Islet precursor cell (in vitro differentiated cells): ENCODE measurements at regions not wholly inside any gene's neighbourhood (a gene's known extent, or its start where the extent isn't known, plus 50 kb on each side); places are given as distances from the start of the nearest gene placed in this dataset.
"Not testable (repeated sequence)": the region's sequence is repeated elsewhere in the genome, so short reads cannot be mapped to it uniquely, and the experiment has no call there.

Experiments
- DNase-seq: peaks from one replicate; pipeline ENCODE4 v3.0.0-alpha.2; 2018

DNA sequence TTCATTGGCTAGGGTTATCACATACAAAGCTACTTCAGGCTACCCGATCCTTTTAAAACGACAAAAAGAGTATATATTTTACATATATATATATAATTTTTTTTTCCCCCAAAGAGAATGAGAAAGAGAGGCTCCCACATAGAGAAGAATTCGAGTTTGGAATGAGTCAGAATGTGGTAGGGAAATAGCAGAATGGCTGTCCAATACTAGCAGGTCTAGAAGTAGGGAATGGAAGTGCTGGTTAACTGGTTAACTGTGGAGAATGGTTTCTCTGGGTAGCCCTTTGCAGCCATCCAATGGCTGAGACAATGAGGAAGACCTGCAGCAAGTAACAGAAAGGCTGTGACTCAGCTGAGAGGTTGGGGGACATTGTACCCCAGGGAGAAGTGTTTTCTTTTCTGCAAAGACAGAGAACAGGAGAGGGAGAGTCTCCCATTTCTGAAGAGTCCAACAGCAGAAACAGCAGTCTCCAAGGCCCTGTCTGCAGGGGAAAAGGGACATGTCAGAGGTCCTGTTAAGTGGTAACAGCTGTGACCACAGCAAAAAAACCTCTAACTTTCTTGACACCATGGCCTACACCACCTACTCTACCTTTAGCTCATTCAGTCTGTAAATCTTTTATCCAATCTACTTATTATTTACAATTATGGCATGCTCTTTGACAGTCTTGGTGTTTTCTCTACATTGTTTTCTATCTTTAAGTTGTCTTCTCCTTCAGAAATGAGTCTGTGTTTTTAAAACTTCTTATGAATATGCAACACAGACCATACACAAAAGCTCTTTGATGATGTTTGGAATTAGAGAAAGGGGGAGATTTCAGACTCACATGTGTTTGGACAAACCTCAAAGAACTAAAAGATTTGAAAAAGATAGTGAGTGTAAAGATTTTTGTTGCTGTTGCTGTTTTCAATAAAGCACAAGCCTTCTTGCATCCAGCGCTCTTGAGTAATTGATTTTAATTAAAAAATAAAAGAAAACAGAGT is 116.1 kb upstream of the SLC7A14 start:
- DNase-seq, result no peak

DNA sequence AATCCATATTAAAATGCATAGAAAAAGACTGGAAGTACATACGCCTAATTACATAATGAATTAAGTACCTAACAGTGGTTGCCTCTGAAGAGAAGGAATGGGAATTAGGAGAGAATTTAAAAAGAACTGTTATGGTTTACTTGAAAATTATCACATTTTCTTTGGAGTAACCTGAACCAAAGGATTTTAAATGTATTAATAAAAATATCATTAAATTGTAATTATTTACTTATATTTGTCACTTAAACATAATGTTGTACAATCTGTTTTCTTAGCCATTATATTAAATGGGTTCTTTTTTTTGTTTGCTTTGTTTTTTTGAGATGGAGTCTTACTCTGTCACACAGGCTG is 114.2 kb upstream of the SLC7A14 start:
- no peak for DNase-seq

DNA sequence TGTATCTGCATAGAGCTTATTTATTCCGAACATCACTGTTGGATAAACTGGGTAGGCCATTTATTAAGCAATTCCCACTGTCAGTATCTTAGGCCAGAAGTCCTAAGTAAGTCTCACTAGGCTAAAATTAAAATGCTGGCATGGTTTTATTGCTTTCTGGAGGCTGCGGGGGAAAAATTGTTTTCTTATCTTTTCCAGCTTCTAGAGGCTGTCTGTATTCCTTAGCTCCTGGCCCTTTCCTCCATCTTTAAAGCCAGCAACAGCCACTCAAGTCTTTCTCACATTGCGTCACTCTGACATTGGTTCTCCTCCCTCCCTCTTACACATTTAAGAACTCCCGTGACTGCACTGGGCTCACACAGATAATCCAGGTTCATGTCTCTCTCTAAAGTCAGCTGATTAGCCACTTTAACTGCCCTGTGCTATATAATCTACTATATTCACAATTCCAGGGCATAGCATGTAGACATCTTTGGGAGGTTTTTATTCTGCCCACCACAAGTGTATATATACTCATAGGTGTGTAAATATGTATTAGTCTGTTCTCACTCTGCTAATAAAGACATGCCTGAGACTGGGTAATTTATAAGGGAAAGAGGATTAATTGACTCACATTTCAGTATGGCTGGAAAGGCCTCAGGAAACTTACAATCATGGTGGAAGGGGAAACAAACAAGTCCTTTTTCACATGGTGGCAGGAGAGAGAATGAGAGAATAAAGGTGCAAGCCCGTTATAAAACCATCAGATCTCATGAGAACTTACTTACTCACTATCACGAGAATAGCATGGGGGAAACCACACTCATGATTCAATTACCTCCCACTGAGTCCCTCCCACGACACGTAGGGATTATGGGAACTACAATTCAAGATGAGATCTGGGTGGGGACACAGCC is 113.5 kb upstream of the SLC7A14 start:
- DNase-seq, result no peak

DNA sequence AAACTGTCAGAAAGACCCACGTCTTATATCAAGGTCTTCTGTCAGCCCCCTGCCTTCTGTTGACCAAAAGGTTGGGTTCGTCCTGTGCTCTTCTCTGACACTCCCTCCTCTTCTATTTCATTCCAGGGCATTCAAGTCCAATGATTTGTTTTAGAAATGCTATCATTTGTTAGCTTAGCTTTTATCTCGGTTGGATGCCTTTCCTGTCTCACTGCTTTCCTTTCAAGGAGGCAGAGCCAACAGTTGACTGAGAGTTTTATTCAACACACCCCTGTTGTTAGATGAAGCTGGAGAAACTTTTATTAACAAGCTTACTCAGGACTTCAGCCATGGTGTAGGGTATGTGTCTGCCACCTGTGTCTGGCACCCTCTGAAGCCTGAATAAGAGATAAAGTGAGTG is 112.0 kb upstream of the SLC7A14 start:
- no peak for DNase-seq

DNA sequence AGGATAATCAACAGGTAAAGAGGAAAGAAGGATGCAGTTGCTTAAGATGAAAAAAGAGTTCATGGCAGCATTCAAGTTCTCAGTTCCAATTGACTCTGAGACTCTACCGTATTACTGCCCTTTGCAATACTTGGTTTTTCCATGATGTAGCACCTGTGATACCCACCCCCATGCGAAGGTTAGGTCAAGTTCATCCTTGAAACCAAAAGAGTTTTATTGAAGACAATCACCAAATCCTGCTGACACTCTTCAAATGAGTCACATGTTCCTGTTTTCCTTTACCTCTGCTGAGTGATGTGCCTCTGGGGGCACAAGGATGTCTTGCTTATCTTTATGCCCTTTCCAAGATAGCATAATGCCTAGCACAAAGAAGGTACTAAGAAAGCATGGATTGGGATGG is 111.3 kb upstream of the SLC7A14 start:
- DNase-seq, result no peak

DNA sequence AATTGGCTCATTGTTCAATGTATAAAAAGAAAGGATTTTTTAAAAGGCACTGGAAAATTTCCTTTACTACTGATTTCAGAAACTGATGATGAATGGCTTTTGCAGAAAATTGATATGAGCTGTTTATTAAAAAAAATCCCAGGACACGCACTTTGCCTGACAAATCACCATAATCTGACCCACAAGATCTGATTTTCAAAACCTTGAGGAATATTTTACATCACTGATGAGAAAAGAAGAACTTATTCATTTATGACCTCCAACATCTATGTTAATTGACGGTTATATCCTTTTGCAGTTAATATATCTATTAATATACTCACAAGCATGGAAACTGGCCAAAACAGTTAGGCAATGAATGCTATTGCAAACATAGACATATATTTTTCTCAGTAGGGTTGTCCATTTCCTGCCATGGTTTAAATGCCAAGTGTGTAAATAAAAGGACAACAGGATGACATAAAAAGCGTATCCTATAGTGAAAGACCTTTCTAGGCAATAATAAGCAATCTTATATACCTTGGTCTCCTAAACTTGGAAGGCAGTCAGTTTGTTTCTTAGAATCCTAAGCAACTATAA is 109.7 kb upstream of the SLC7A14 start:
- DNase-seq, result no peak

DNA sequence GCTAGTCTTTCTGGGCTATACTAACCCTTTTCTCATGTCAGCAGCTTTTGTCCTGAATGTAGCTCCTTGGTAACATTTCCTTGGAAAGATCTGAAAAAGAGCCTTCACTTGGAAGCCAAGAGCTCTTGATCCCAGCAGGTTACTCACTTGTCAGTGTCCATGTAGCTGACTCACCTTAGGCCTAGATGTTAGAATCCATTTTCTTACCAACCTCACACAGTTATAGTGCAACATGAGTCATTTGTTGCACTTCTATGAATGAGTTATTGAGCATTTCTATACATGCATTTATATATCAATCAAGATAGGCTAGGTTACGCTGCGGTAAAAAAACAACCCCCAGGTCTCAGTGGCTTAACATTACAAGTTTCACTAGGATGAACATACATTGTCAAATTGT is 106.8 kb upstream of the SLC7A14 start:
- no peak for DNase-seq

DNA sequence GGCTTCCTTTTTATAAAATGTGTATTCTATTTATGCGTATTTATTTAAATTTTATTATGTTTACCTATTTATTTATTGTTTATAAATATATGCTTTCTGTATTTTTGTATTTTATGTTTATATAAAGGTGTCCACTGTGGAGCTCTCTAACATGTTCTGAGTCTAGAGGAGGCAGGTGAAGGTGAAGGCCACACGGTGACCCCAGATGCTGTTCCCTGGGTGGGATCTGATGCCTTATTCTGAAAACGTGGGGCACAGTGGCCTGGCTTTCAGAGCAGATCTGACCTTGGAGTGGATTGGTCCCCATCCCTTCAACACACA is 104.7 kb upstream of the SLC7A14 start:
- no peak for DNase-seq

DNA sequence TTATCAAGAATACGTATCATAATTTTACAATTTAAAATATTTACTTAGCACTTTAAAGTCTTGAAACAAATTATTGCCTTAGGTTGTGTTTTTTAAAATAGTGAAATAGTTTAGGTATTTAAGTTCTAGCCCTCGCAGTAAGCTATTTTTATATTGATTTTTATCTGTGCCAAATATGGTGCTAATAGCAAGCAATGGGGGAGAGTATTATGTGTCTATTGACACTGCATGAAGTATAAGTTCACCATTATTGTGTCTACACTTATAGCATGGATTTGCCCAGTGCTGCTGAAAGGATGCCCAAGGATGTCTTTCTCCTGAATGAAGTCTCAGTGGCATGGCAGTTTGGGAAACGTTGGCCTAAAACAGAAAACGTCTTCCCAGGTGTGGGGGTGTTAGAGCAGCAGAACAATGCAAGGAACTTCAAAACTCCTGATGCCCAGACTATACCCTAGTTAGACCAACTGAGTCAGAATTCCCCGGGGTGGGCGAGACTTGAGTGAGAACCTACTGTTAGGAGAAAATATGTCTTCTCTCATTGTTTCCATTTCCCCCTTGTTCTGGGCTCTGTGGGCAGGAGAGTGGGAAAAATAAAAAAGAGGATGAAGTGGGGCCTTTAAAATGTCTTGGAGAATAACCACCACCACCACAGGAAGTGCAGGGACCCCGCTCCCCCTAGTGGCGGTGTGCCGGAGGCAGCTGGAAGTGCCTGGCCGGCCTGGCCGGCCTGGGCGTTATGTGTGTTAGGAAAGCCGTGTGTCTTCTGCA is 104.2 kb upstream of the SLC7A14 start:
- DNase-seq, result peak; percentile 63

DNA sequence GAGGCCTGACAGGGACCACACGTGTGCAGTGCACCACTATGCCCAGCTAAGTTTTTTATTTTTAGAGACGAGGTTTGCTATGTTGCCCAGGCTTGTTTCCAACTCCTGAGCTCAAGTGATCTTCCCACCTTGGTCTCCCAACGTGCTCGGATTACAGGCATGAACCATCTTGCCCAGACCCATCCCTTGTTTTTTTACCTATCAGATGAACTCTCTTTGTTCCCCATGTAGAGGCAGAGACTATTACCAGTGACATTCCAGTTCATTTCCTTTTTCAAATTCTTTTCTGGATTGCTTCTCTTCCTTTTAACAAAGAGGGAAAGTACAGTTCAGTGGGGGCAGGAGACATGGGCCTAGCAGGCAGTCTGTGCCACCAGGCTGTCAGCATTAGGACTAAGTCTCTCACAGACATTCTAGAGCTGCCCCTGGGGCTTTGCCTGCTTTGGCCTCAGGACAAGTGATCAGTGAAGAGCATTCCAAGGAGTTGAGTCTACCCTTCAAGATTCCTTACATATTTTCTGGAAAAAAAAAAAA is 103.5 kb upstream of the SLC7A14 start:
- DNase-seq, result peak; percentile 95

DNA sequence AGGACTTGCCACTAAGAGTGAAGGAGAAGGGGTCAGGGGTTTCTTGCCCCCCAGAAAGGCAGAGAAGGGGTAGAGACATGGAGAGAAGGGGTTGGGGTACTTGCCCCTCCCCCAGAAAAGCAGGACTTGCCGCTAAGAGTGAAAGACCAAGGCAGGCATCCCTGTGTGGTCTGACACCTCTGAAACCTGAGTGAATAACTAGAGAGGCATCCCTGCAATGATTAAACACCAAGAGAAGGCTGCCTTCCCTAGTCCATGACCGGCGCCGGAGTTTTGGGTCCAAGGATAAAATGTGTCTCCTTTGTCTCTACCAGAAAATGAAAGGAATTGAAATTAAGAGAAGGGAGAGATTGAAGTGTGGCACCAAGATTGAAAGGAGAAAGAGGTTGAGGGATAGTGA is 102.3 kb upstream of the SLC7A14 start:
- not testable (repeated sequence) for DNase-seq

DNA sequence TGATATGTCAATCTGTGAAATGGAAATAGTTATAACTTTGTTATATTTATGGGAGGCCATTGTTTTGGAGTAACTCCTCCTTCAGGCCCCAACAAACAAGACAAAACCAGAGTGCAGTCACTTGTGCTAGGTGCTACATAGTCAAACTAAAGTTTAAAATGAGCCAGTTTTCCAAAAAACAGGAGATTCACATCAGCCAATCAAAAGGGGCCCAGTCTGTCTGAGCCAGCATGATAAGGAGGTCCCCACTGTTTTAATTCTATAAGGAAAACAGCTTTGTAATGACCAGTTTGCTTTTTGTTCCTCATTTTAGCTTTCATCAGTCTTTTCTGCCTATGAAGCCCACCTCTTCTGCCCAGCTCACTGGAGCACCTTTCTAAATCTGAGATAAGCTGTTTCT is 94.7 kb upstream of the SLC7A14 start:
- no peak for DNase-seq

DNA sequence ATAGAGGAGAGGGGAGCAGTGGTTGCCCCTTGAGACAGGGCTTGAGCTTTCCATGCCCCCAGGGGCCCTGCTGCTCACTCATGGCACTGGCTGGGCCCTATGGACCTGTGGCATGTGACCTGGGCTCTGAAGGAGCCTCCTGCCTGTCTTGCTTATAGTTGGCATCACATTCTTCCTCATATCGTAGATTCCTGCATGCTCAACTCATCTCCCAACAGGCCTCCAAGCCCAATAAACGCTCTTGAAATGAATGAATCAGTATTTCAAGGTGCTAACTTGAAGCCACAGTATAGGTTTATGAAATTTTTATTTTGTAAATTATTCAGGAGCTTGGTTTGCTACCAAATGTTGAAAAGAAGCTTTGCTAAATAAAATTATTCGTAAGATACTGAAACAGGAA is 93.3 kb upstream of the SLC7A14 start:
- no peak for DNase-seq

DNA sequence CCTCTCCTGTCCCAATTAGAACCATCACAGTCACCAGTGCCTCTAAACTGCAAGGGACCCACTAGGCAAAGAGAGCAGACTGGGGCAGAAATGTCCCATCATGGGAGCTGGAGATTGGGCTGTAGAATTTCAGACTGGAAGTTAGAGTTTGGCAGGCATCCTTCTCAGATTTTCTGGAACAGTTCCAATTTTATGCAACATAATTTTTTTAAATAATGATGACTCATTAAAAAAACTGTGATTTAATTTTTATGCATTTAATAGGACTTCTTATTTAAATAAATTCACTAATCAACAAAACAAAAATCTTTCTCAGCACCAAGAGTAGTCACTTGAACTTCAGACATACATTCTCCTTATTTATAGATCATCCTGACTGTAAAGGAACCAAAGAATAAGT is 84.6 kb upstream of the SLC7A14 start:
- no peak for DNase-seq

DNA sequence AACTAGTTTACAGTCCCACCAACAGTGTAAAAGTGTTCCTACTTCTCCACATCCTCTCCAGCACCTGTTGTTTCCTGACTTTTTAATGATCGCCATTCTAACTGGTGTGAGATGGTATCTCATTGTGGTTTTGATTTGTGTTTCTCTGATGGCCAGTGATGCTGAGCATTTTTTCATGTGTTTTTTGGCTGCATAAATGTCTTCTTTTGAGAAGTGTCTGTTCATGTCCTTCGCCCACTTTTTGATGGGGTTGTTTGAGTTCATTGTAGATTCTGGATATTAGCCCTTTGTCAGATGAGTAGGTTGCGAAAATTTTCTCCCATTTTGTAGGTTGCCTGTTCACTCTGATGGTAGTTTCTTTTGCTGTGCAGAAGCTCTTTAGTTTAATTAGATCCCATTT is 77.1 kb upstream of the SLC7A14 start:
- not testable (repeated sequence) for DNase-seq

DNA sequence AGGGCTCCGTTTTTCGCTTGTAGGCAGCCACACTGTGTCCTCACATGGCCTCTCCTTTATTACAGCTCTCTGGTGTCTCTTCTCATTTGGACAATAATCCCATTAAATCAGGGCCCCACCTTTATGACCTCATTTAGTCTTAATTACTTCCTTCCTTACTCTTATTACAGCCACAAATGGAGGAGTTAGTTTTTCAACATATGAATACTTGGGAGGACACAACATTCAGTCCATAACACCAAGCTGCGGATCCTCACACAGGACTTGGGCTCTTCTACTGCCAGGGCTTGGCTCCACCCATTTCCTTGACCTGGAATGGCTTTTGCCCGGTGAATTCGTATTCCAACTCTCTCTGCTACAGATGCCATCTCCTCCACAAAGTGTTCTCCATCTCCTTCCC is 74.3 kb upstream of the SLC7A14 start:
- DNase-seq, result no peak

DNA sequence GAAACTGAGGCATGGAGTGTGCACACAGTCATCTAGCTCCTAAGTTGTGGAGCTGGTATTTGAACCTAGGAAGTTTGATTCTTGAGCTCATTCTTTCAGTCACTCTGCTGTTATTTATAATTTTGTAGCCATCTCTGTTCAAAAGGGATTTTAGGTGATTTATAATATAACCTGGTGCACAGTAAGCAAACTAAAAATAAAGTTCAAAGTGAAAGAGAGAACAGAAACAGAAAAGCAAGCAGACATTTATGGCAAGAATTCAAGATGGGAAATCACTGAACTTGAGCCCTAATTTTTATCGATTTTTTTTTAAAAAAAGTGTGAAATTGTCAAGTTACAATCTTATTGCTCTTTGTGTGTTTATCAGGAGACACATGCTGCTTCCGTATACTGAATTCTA is 71.4 kb upstream of the SLC7A14 start:
- DNase-seq, result no peak

DNA sequence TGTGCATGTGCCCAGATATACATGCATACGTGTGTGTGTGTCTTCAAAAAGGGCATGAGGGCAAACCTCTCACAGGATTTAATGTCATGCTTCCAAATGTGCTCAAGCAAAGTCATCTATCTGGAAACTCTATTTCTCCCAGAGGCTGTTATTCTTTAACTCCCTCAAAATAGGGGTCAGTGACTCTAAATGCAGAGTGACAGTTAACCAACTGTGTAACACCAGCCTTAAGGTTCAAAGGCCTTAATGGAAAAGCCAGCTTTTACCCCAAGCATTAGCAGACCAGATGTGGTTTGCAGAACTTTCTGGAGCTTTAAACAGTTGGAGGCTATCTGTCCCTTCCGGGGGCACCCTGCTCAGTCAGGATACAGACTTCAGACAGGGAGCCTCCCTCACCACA is 70.4 kb upstream of the SLC7A14 start:
- no peak for DNase-seq

DNA sequence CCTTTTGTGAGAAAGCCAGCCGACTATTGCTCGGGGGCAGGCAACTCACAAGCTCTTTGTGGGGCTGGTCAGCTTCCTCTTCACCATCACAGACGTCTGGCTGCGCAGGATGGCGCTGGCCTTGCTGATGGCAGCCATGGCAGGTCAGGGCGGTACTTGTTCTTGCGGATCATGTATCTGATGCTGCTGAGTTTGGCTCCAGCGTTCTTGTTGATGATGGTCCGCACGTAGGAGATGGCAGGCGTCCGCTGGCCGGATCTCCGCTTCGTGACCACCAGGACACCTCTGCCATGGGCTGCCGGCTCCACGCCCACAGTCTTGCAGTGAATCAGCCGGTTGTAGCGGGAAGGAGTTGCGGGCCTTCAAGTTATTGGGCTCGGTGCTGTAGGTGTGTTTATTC is 67.9 kb upstream of the SLC7A14 start:
- DNase-seq, result no peak

DNA sequence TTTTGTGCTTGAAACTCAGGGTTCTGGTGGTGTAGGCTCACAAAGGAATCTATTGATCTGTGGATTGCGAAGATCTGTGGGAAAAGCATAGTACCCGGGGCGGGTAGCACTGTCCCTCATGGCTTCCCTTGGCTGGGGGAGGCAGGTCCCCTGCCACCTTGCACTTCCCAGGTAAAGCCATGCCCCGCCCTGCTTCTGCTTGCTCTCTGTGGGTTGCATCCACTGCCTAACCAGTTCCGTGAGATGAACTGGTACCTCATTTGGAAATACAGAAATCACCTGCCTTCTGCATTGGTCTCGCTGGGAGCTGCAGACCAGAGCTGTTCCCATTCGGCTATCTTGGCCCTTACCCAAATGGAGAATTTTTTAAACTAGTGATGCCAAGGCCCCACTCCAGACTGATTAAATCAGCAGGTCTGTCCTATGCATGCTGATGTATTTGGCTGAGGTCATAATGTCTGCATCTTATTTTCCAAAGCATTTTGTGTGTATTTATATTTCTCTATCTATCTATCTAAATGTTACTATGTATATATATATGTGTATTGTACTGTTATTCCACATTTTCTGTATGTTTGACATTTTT is 65.5 kb upstream of the SLC7A14 start:
- no peak for DNase-seq

DNA sequence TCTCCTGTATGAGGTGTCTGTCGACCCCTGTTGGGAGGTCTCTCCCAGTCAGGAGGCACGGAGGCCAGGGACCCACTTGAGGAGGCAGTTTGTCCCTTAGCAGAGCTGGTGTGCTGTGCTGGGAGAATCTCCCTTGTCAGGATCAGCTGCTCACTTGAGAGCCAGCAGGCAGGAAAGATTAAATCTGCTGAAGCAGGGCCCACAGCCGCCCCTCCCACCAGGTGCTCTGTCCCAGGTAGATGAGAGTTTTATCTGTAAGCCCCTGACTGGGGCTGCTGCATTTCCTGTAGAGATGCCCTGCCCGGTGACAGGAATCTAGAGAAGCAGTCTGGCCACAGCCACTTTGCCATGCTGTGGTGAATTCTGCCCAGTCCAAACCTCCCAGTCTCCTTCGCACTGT is 64.7 kb upstream of the SLC7A14 start:
- peak; percentile 60 for DNase-seq

DNA sequence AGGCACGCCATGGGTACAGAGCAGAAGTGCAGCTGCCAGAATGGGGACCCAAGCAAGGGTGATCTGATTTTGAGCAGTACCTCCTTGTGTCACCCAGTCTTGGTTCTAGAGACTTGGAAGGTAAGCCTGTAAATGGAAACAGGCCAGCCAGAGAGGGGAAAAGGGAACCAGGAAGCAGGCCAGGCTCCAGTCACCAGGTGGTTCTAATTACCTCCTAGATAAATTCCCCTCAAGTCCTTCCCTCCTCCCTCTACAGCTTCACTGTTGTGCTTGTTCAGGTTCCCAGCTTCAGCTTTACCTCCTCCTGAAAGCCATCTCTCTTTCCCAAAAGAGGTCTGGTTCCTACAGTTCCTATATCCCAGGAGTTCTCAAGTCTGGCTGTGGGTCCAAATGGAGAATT is 58.8 kb upstream of the SLC7A14 start:
- no peak for DNase-seq
